NCI-H2227 treated with DMSO at 0.1 percent for 48 hours (cell line): ENCODE measurements at regions not wholly inside any gene's neighbourhood (a gene's known extent, or its start where the extent isn't known, plus 50 kb on each side); places are given as distances from the start of the nearest gene placed in this dataset.
"Not testable (repeated sequence)": the region's sequence is repeated elsewhere in the genome, so short reads cannot be mapped to it uniquely, and the experiment has no call there.

ENCODE experiments used
- DNase-seq: peaks from one replicate; lab custom pipeline; 2025; lab: John Stamatoyannopoulos, UW

- DNase-seq: no peak
These were observed 451.7 kb upstream of the DDI1 start for GRCh38 chr11:103584720-103585119.

- no peak for DNase-seq
These were observed 451.0 kb upstream of the DDI1 start for GRCh38 chr11:103585401-103585800.

GRCh38 chr11:103585911-103586310 lies 450.5 kb upstream of the DDI1 start:
- no peak for DNase-seq

DNA sequence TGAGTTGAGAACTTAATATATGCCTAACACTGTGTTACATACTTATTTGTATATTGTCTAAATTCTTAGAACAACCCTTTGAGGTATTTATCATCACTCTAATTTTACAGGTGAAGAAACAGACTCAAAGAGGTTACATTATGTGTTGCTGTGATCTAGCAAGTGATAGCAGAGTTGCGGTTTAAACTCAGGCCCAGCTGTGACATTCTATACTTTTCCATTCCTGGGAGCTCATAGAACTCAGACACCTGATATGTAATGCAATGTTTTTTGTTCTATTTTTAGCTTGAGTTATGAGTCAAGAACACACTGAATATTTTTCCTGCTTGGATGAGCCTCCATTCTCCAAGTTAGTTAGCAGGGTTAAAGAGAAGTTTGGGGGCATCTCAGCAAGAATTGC lies 449.7 kb upstream of the DDI1 start:
- no peak for DNase-seq

DNA sequence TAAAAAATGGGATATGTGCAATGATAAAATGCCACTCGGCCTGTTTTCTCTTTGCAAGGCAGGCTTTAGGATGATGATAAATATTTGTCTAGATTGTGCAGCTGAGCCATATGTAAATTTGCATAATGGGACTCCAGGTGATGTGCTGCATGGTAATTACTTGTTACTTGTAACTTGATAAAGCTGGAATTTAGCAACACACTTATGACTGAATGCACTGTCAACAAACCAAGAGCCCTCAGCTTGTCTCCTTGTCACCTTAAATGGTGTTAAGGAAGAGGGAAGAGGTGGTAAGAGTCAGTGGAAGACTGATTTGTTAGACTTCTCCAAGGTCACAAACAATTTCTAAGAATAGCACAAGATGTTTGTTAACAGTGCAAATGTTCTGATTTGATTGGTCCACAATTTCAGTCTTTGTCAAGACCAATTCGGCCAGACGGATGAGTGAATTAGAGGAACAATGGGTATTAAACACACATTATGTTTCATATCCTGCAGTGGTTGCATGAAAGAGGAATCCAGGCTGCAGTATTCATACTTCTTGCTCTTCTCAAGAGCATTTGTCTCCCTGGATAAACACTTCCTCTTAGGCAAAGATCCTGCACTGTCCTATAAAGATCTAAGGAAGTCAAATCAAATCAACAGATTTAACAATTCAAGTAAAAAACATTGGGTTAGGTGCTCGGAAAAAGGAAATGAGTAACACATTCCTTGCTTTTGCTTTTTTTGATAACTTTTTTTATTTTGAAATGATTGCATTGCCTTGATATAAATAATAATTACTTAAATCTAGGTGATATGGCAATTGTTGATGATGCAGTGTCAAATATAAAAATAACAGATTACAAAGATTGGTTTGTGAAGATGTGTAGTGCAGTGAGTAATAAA lies 448.3 kb upstream of the DDI1 start:
- peak; percentile 8 for DNase-seq

DNA sequence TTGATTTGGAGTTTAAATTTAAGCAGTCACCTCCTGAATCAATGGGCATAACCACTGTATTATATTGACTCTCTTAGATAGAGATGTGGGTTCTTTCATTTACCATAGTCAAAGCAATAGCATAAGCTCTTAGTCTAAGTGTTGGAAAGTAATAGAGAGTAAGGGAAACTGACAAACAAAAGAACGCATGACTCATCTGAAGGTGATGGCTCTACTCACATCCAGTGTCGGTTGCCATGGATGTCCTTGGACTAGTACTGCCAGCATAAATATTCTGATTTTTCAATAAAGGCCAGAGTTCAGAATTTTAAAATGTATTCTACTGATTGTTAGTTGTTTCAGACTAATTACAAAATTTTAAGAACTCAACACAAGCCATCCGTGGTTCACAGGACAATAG lies 444.9 kb upstream of the DDI1 start:
- no peak for DNase-seq

DNA sequence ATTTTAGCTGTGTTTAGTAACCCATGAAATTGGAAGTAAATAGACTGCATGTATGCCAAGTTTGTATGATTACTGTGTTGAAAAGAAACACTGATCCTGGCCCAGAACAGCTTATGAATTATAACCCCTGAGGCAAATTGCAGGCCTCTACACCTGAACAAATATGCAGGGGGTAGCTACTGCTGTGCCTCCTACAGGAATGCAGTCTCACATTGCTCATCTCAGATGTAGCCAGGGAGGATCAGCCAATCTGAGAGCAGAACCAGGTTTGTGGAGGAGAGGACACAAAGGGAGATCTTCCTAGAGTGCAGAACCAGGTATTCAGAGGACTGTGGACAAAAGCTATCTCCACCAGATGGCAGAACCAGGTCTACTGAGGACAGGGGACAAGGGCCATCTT lies 442.2 kb upstream of the DDI1 start:
- DNase-seq: no peak

DNA sequence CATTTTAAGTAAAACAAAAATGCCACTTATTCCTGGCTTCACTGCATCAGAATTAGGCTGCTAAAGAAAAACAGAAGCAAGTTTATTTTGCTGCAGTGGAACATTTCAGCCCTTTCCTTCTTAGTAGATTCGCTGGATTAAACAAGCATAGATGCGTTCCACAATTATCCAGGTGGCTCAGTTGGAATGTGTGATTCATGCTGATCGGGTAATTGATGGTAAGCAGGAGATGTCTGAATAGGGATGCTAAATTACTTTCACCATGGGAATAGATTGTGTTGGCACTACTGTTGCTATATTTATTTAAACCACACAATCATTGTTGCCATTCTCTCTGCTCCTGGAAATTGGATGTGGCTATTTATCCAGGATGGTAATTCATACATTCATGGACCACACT lies 440.1 kb upstream of the DDI1 start:
- no peak for DNase-seq

GRCh38 chr11:103601225-103601846 lies 435.1 kb upstream of the DDI1 start:
- DNase-seq: peak; percentile 53

DNA sequence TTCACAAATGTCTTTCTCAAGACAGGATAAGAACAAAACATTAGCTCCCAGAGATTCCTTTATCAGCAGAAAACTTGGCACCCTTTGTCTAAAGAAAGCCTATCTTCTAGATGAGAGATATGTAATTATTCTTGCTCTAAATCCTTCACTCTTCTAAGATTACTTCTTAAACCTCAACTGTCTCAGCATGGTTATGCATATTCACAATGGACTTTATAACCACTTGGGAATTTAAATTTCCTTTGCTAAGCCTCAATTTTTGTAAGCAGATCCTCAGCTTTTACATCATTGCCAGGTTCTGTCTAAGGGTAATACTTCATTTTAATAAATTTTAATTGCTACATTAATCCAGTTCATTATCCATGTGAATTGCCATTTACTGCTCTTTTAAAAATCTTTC lies 433.6 kb upstream of the DDI1 start:
- no peak for DNase-seq

GRCh38 chr11:103604310-103604709 lies 432.1 kb upstream of the DDI1 start:
- no peak for DNase-seq

DNA sequence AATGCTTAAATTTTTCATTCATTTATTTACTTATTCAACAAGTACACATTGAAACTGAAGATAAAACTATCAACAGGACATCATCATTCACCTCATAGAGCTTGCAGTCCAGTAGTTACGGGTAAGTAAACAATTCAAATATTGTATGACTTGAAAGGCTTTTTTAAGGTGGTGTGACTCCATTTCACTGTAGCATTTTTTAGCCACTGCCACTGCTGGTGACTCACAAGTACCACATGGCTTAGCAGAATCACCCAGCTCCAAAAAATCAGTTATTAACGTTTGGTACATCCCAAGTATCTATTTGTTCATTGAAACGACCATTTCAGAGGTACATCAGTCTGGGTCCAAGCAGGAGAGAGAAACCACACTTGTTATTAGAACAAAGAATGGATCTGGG lies 427.9 kb upstream of the DDI1 start:
- no peak for DNase-seq

DNA sequence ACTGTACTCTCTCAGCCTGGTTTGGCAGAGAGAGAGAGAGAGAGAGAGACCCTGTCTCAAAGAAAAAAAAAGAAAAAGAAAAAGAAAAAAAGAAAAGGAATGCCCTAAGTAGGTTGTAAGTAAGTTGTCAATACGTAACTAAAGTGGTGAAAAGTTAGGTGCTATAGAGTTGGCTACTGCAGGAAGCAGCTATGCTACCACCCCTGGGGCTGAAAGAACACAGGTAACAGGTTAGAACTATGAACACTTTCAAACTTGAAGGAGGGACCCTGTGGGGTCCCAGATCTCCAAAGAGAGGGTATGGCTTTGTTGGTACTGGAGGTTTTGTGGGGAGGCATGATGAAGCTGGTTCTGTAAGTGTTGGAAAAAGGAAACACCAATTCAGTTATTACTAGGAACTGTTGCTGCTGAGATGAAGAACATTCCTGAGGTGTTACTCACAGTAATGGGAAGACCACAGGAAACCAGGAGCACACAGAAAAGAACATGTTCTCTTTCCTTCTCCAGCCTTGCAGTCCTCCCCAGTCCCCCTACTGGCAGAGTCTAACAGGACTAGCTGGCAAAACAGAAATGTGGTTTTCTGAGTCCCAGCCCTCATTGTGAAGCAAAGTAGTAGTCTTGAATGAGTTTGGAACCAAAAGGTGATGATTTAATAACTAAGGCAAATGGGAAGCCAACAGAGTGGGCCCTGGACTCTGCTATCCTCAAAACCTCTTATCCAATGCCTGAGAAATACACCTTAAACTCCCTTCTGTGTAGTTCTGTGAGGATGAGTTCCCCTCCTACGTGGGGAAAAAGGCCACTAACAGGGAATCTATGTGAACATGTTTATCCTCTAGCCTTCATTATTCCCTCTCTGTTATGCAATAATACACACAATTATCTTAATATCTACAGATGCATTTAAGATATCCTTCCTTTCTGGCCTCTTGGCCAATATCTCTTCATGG lies 427.0 kb upstream of the DDI1 start:
- no peak for DNase-seq

GRCh38 chr11:103610435-103610834 lies 426.0 kb upstream of the DDI1 start:
- no peak for DNase-seq

DNA sequence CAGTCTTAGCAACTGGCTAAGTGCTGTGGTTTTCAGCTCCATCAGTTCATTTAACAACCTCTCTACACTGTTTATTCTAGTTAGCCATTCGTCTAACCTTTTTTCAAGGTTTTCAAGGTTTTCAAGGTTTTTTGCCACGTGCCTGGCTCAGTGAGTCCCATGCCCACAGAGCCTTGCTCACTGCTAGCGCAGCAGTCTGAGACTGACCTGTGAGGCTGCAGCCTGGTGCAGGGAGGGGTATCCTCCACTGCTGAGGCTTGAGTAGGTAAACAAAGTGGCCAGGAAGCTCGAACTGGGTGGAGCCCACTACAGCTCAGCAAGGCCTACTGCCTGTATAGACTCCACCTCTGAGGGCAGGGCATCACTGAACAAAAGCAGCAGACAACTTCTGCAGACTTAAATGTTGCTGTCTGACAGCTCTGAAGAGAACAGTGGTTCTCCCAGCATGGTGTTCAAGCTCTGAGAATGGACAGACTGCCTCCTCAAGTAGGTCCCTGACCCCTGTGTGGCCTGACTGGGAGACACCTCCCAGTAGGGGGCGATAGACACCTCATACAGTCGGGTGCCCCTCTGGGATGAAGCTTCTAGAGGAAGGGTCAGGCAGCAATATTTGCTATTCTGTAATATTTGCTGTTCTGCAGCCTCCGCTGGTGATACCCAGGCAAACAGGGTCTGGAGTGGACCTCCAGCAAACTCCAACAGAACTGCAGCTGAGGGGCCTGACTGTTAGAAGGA lies 424.7 kb upstream of the DDI1 start:
- DNase-seq: not testable (repeated sequence)

DNA sequence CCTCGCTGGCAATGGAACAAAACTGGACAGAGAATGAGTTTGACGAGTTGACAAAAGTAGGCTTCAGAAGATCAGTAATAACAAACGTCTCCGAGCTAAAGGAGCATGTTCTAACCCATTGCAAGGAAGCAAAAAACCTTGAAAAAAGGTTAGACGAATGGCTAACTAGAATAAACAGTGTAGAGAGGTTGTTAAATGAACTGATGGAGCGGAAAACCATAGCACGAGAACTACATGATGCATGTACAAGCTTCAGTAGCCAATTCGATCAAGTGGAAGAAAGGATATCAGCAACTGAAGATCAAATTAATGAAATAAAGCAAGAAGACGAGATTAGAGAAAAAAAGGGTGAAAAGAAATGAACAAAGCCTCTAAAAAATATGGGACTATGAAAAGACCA lies 424.0 kb upstream of the DDI1 start:
- not testable (repeated sequence) for DNase-seq

DNA sequence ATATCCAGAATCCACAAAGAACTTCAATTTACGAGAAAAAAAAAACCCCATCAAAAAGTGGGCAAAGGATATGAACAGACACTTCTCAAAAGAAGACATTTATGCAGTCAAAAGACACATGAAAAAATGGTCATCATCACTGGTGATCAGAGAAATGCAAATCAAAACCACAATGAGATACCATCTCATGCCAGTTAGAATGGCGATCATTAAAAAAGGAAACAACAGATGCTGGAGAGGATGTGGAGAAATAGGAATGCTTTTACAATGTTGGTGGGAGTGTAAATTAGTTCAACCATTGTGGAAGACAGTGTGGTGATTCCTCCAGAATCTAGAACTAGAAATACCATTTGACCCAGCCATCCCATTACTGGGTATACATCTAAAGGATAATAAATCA lies 419.9 kb upstream of the DDI1 start:
- DNase-seq: not testable (repeated sequence)

GRCh38 chr11:103618528-103618927 lies 417.9 kb upstream of the DDI1 start:
- DNase-seq: no peak

- DNase-seq: peak; percentile 23
These were observed 417.0 kb upstream of the DDI1 start for GRCh38 chr11:103619480-103619879.

- DNase-seq: no peak
These were observed 416.5 kb upstream of the DDI1 start for GRCh38 chr11:103619938-103620337.

DNA sequence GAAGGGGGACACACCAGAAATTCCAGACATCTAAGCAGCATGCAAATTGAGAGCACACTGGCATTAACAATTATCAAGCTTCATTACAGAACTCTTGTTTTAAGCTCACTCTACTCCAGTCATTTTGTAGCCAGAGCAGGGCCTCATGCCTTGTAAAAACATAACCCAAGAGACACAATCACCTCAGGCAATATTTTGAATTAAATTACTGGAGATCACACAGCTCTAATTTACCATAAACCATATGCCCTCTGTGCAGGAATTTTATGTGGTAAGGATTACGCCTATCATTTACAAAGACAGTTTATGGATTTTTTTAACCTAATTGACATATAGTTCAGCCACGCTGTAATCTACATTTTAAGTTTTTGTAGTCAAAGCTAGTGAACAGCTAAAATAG lies 414.1 kb upstream of the DDI1 start:
- no peak for DNase-seq

DNA sequence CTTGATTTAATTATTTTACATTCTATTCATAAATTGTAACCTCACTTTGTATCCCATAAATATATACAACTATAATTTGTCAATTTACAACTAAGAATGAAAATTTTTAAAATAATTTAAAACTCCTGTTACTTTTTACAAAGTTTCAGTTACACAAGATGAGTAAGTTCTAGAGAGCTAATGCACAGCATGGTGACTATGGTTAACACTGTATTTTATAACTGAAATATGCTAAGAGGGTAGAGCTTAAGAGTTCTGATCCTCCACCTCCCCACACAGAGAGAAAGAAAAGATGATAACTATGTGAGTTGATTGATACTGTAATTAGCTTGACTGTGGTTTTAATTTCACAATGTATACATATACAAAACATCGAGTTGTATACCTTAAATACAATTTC lies 412.5 kb upstream of the DDI1 start:
- no peak for DNase-seq
